ENCODE measurements at regions not wholly inside any gene's neighbourhood (a gene's known extent, or its start where the extent isn't known, plus 50 kb on each side); places are given as distances from the start of the nearest gene placed in this dataset.

- TF ChIP-seq GLIS3 (CRISPR knock-in tag; IDR thresholded peaks at IDR 0.05) (no peak), TOX (CRISPR knock-in tag; IDR thresholded peaks at IDR 0.05; ENCODE audit: borderline replicate concordance) (no peak), ZFP30 (CRISPR knock-in tag; IDR thresholded peaks at IDR 0.05) (no peak), PPARA (CRISPR knock-in tag; IDR thresholded peaks at IDR 0.05; ENCODE audit: borderline replicate concordance) (no peak), CREB5 (CRISPR knock-in tag; IDR thresholded peaks at IDR 0.05; ENCODE audit: low read depth) (no peak), SNAI2 (CRISPR knock-in tag; IDR thresholded peaks at IDR 0.05) (no peak), BACH2 (CRISPR knock-in tag; IDR thresholded peaks at IDR 0.05; ENCODE audit: borderline replicate concordance) (no peak), RARB (CRISPR knock-in tag; IDR thresholded peaks at IDR 0.05) (no peak)
Observed at GRCh38 chr10:52682766-52683165, 89.8 kb downstream of the MBL2 start.
